Neural progenitor cell (in vitro differentiated cells): ENCODE measurements at regions not wholly inside any gene's neighbourhood (a gene's known extent, or its start where the extent isn't known, plus 50 kb on each side); places are given as distances from the start of the nearest gene placed in this dataset.

Source experiments
- DNase-seq: peaks from one replicate; pipeline ENCODE4 v3.0.0-alpha.2; 2016; ENCODE audit warnings: low spot score
- H2AFZ ChIP-seq: fragments of 200-600 bp; sonication (generic); replicated peaks from 2 replicates; pipeline ENCODE4 v1.6.1; 2016; ENCODE audit warnings: antibody characterized with exemption
- H3F3A ChIP-seq: fragments of 200-600 bp; sonication (generic); 2 replicates; pipeline ENCODE4 v1.6.1; 2016; ENCODE audit warnings: antibody characterized with exemption, low read depth
- H3K27ac ChIP-seq: fragments of 200-600 bp; sonication (generic); 2 replicates; pipeline ENCODE4 v1.5.1; 2016; ENCODE audit warnings: mild to moderate bottlenecking
- H3K27me3 ChIP-seq: fragments of 200-600 bp; sonication (generic); 2 replicates; pipeline ENCODE4 v1.6.1; 2016; ENCODE audit warnings: mild to moderate bottlenecking, moderate library complexity
- H3K36me3 ChIP-seq: fragments of 200-600 bp; sonication (generic); 2 replicates; pipeline ENCODE4 v1.5.1; 2016
- H3K4me1 ChIP-seq: fragments of 200-600 bp; sonication (generic); 2 replicates; pipeline ENCODE4 v1.6.1; 2016; ENCODE audit warnings: mixed run types
- H3K4me2 ChIP-seq: fragments of 200-600 bp; sonication (generic); 2 replicates; pipeline ENCODE4 v1.6.1; 2016
- H3K4me3 ChIP-seq: fragments of 200-600 bp; sonication (generic); 2 replicates; pipeline ENCODE4 v1.5.1; 2016
- H3K79me2 ChIP-seq: fragments of 200-600 bp; sonication (generic); 2 replicates; pipeline ENCODE4 v1.6.1; 2016; ENCODE audit warnings: low read depth
- H3K9ac ChIP-seq: fragments of 200-600 bp; sonication (generic); 2 replicates; pipeline ENCODE4 v1.6.1; 2016
- H3K9me3 ChIP-seq: fragments of 200-600 bp; sonication (generic); 2 replicates; pipeline ENCODE4 v1.5.1; 2016; ENCODE audit warnings: low read depth
- H4K20me1 ChIP-seq: fragments of 200-600 bp; sonication (generic); 2 replicates; pipeline ENCODE4 v1.6.1; 2016; ENCODE audit warnings: low read depth
- H3K27ac Mint-ChIP-seq: 3 replicates; pipeline ENCODE4 v1.8.0; 2021; ENCODE audit warnings: mixed read lengths
- H3K27me3 Mint-ChIP-seq: 2 replicates; pipeline ENCODE4 v1.8.0; 2022; ENCODE audit warnings: low read depth, mild to moderate bottlenecking, inconsistent platforms, moderate library complexity, mixed read lengths; ENCODE audit not compliant: insufficient read depth
- H3K36me3 Mint-ChIP-seq: 3 replicates; pipeline ENCODE4 v1.8.0; 2021; ENCODE audit warnings: mixed read lengths
- H3K4me1 Mint-ChIP-seq: 3 replicates; pipeline ENCODE4 v1.8.0; 2021; ENCODE audit warnings: mixed read lengths
- H3K4me3 Mint-ChIP-seq: 3 replicates; pipeline ENCODE4 v1.8.0; 2021; ENCODE audit warnings: mild to moderate bottlenecking, moderate library complexity, mixed read lengths
- H3K9me3 Mint-ChIP-seq: 3 replicates; pipeline ENCODE4 v1.8.0; 2020; ENCODE audit warnings: mixed read lengths
- EZH2 ChIP-seq: fragments of 200-600 bp; sonication (generic); IDR thresholded peaks from 2 replicates; pipeline ENCODE4 v1.6.1; 2017; ENCODE audit warnings: antibody characterized with exemption, mild to moderate bottlenecking, moderate library complexity
- EZH2phosphoT487 ChIP-seq: fragments of 200-600 bp; sonication (generic); IDR thresholded peaks from 2 replicates; pipeline ENCODE4 v1.6.1; 2017; ENCODE audit warnings: antibody characterized with exemption
- TF ChIP-seq, protein P1 (sequence below): fragments of 200-600 bp; sonication (generic); IDR thresholded peaks from 2 replicates; pipeline ENCODE4 v1.5.1; 2017; ENCODE audit warnings: antibody characterized with exemption, mild to moderate bottlenecking

DNA sequence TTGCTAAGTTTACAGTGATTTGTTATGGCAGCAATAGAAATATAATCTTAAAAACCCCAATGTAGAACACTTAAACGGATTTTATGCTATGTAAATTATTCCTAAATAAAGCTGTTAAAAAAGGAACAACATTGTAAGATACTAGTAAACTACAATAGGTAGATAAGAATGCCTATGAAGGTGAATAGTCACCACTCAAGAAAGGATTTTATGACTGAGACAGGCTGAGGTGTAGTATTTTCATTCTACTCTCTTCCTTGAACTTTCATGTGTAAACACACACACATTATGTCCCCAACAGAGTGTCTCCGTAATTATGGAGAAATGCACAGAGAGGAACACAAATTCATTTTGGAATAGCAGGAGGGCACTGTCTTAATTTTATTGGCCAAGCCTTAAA lies 183.9 kb upstream of the ST6GAL2 start:
- H3K9ac ChIP-seq: no peak overlapping the region
- TF ChIP-seq EZH2phosphoT487: no peak
- TF ChIP-seq, protein P1, sequence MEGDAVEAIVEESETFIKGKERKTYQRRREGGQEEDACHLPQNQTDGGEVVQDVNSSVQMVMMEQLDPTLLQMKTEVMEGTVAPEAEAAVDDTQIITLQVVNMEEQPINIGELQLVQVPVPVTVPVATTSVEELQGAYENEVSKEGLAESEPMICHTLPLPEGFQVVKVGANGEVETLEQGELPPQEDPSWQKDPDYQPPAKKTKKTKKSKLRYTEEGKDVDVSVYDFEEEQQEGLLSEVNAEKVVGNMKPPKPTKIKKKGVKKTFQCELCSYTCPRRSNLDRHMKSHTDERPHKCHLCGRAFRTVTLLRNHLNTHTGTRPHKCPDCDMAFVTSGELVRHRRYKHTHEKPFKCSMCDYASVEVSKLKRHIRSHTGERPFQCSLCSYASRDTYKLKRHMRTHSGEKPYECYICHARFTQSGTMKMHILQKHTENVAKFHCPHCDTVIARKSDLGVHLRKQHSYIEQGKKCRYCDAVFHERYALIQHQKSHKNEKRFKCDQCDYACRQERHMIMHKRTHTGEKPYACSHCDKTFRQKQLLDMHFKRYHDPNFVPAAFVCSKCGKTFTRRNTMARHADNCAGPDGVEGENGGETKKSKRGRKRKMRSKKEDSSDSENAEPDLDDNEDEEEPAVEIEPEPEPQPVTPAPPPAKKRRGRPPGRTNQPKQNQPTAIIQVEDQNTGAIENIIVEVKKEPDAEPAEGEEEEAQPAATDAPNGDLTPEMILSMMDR: no peak
- TF ChIP-seq EZH2: no peak
- no peaks in the 10 kb centered on the region for H3K79me2 ChIP-seq
- no peaks in the 10 kb centered on the region for H3K27me3 ChIP-seq
- H3K4me3 Mint-ChIP-seq: no peak overlapping the region
- no peaks in the 10 kb centered on the region for H3K36me3 ChIP-seq
- peaks cover 27% of the 10 kb centered on the region for H3K4me1 ChIP-seq
- H3K27me3 Mint-ChIP-seq: no peaks in the 10 kb centered on the region
- peaks cover 36% of the 10 kb centered on the region for H3K4me1 Mint-ChIP-seq
- H2AFZ ChIP-seq: no peak overlapping the region
- no peak overlapping the region for H3K4me2 ChIP-seq
- DNase-seq: no peak
- H3K9me3 ChIP-seq: no peaks in the 10 kb centered on the region
- no peak overlapping the region for H3K4me3 ChIP-seq
- H3K27ac Mint-ChIP-seq: no peak overlapping the region
- no peaks in the 10 kb centered on the region for H4K20me1 ChIP-seq
- H3K27ac ChIP-seq: no peak overlapping the region
- H3F3A ChIP-seq: peaks cover under 1% of the 10 kb centered on the region
- H3K9me3 Mint-ChIP-seq: no peaks in the 10 kb centered on the region
- no peaks in the 10 kb centered on the region for H3K36me3 Mint-ChIP-seq

DNA sequence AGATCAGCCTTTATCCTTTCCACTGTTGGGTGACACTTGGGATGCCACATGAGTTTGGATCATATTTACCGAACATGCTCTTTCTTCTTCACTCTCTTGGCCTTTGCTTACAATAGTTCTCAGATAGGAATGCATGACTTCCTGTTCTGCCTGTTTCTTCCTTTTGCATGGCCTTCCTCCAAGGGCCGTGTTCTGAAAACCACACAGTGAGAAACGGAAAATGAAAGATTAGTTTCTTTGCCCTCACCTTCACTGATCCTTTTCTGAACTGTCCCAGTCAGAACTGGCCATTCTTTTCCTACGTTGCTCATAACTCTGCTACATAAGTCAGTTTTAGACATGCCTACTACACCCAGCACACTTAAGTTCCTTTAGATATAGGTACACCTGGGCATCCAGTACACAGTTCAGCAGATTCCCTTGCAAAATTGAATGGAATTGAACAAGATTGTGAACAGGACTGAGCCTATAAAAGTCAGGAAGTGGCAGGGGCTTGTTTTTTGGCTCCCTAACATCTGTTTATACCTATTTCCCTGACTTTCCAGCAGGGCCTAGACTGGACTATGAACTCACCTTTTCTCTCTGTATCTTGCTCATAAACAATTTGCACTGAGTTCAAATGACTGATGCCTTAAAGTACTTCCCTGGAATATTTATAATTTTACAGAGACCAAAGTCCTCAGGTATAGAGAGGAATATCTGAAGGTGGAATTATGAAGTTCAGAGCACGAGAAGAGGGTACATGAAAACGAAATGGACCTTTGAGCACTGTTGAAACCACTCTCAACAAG lies 186.4 kb upstream of the ST6GAL2 start:
- Histone ChIP-seq H3K4me1 (peaks cover 7% of the 10 kb centered on the region), H3K27me3 (no peaks in the 10 kb centered on the region), H4K20me1 (no peaks in the 10 kb centered on the region), H3K9me3 (no peaks in the 10 kb centered on the region), H2AFZ (no peak overlapping the region), H3K27ac (no peak overlapping the region), H3K4me3 (no peak overlapping the region), H3K79me2 (no peaks in the 10 kb centered on the region), H3K36me3 (no peaks in the 10 kb centered on the region), H3K4me2 (no peak overlapping the region), H3F3A (no peaks in the 10 kb centered on the region), H3K9ac (no peak overlapping the region)
- no peaks in the 10 kb centered on the region for H3K27me3 Mint-ChIP-seq
- H3K4me3 Mint-ChIP-seq: no peak overlapping the region
- peaks cover 16% of the 10 kb centered on the region for H3K4me1 Mint-ChIP-seq
- TF ChIP-seq, protein P1: no peak
- TF ChIP-seq EZH2 (no peak), EZH2phosphoT487 (no peak)
- no peak overlapping the region for H3K27ac Mint-ChIP-seq
- H3K36me3 Mint-ChIP-seq: no peaks in the 10 kb centered on the region
- H3K9me3 Mint-ChIP-seq: no peaks in the 10 kb centered on the region
- DNase-seq: no peak

DNA sequence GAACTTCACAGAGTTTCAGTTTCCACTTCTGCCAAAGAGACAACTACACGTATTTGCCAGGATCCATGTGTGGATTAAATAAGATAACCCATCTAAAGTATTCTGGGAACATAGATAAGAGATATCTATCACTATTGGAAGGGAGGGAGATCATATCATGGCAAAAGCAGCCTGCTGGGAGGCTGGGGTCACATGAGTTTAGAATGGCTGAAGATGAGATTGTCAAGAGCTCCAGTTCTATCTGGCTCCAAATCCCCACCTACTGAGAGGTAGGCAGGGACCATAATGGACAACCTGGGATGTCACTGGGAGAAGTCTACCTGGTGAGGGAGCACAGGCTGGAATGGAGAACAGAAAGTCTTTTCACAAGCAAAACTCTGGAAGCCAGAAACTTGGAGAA lies 192.6 kb upstream of the ST6GAL2 start:
- Mint-ChIP-seq H3K27ac (no peak overlapping the region), H3K4me3 (no peak overlapping the region), H3K4me1 (no peaks in the 10 kb centered on the region), H3K36me3 (no peaks in the 10 kb centered on the region), H3K9me3 (peaks cover 2% of the 10 kb centered on the region), H3K27me3 (no peaks in the 10 kb centered on the region)
- Histone ChIP-seq H3K9me3 (no peaks in the 10 kb centered on the region), H3K27me3 (no peaks in the 10 kb centered on the region), H3K9ac (no peak overlapping the region), H4K20me1 (no peaks in the 10 kb centered on the region), H3K4me1 (no peaks in the 10 kb centered on the region), H3K27ac (no peak overlapping the region), H3F3A (no peaks in the 10 kb centered on the region), H2AFZ (no peak overlapping the region), H3K79me2 (no peaks in the 10 kb centered on the region), H3K4me3 (no peak overlapping the region), H3K4me2 (no peak overlapping the region), H3K36me3 (no peaks in the 10 kb centered on the region)
- DNase-seq: no peak
- TF ChIP-seq EZH2phosphoT487 (no peak), EZH2 (no peak)
- TF ChIP-seq, protein P1: no peak
